ENCODE measurements at regions not wholly inside any gene's neighbourhood (a gene's known extent, or its start where the extent isn't known, plus 50 kb on each side); places are given as distances from the start of the nearest gene placed in this dataset.
A peak's percentile ranks its signal among the peaks of the same experiment; 100 is the strongest.

DNA sequence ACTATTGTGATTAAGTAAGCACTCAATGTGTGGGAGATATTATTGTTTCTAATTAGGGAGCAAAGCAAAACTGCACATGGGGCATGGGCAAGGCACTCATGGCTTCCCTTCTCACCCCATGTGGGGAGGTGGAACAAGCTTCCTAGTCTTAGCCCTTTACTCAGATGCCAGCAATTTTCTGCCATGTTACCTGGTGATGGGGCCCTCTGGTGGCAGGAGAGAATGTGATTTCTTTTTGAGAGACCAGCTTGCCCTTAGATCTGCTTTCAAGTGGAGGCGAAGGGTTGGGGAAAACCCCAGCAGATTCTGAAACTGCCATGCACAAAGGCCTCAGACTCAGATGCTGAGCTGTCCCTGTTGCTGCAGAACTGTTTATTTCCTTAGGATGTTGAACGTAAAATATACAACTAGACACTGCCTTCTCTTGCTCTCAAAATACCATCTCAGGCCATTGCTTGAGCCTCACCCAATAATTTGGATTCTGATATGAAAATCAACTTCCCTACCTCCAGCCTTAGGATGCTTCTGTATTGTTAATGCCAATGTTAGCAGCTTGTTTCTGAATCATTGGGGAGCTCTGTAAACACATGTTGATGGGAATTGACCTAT, 130.2 kb upstream of the TPRG1 start:
- Histone ChIP-seq H3K9me3 (ENCODE audit: control insufficient read depth, low read length) (no peaks in the 10 kb centered on the region), H3K4me1 (ENCODE audit: control insufficient read depth, insufficient read depth, low read length, poor library complexity, severe bottlenecking) (no peaks in the 10 kb centered on the region), H3K27me3 (replicated peaks; ENCODE audit: control insufficient read depth, insufficient read depth, low read length, poor library complexity, severe bottlenecking) (no peaks in the 10 kb centered on the region), H3K27ac (ENCODE audit: insufficient read depth, low read length, poor library complexity, severe bottlenecking) (peak overlapping the region; percentile 0), H3K36me3 (ENCODE audit: control insufficient read depth, insufficient read depth, low read length) (no peaks in the 10 kb centered on the region), H3K4me3 (ENCODE audit: insufficient read depth, low read depth, low read length, poor library complexity, severe bottlenecking) (no peak overlapping the region)
- DNase-seq, result peak; percentile 43 to 54 (median 51)

DNA sequence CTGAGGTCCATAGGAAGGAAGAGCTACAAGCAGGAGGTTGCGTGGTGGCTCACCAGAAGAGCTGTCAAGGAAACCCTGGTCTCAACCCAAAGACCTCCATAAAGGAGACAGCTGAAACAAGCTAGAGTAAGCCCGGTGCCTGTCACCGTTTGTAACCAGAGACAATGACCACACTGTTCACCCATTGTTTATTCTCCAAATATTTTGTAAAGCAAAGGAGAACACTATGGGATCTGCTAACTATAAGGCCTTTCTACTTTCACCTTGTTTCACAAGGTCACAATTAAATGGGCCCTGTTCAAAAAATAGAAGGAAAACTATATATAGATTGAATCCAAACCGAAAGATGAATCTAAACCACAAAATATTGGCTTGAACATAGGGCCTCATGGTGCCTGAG, 128.9 kb upstream of the TPRG1 start:
- no peaks in the 10 kb centered on the region for H3K4me1 ChIP-seq (ENCODE audit: control insufficient read depth, insufficient read depth, low read length, poor library complexity, severe bottlenecking)
- DNase-seq, result no peak
- H3K9me3 ChIP-seq (ENCODE audit: control insufficient read depth, low read length), result no peaks in the 10 kb centered on the region
- H3K4me3 ChIP-seq (ENCODE audit: insufficient read depth, low read depth, low read length, poor library complexity, severe bottlenecking), result no peak overlapping the region
- no peak overlapping the region for H3K27ac ChIP-seq (ENCODE audit: insufficient read depth, low read length, poor library complexity, severe bottlenecking)
- H3K36me3 ChIP-seq (ENCODE audit: control insufficient read depth, insufficient read depth, low read length), result no peaks in the 10 kb centered on the region
- no peaks in the 10 kb centered on the region for H3K27me3 ChIP-seq (replicated peaks; ENCODE audit: control insufficient read depth, insufficient read depth, low read length, poor library complexity, severe bottlenecking)

DNA sequence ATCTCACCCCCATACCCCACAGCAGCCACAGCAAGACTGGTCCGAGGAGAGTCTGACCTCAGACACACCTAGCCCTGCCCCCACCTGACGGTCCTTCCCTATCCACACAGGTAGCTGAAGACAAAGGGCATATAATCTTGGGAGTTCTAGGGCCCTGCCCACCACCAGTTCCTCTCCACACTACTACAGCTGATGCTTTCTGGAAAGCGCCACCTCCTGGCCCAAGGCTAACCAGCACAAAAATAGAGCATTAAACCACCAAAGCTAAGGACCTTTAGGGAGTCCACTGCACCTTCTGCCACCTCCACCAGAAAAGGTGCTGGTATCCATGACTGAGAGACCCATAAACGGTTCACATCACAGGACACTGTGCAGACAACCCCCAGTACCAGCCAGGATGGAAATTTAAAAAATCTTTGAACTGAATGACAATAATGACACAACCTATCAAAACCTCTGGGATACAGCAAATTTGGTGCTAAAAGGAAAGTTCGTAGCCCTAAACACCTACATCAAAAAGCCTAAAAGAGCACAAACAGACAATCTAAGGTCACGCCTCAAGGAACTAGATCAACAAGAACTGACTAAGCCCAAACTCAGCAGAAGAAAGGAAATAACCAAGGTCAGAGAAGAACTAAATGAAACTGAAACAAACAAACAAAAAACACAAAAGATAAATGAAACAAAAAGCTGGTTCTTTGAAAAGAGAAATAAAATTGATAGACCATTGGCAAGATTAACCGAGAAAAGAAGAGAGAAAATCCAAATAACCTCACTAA, 122.1 kb upstream of the TPRG1 start:
- no peak overlapping the region for H3K27ac ChIP-seq (ENCODE audit: insufficient read depth, low read length, poor library complexity, severe bottlenecking)
- H3K27me3 ChIP-seq (replicated peaks; ENCODE audit: control insufficient read depth, insufficient read depth, low read length, poor library complexity, severe bottlenecking), result no peaks in the 10 kb centered on the region
- no peaks in the 10 kb centered on the region for H3K36me3 ChIP-seq (ENCODE audit: control insufficient read depth, insufficient read depth, low read length)

GRCh38 chr3:189053322-189053721, 118.4 kb upstream of the TPRG1 start:
- no peaks in the 10 kb centered on the region for H3K9me3 ChIP-seq (ENCODE audit: control insufficient read depth, low read length)
- no peaks in the 10 kb centered on the region for H3K36me3 ChIP-seq (ENCODE audit: control insufficient read depth, insufficient read depth, low read length)
- DNase-seq, result no peak
- no peak overlapping the region for H3K27ac ChIP-seq (ENCODE audit: insufficient read depth, low read length, poor library complexity, severe bottlenecking)
- no peak overlapping the region for H3K4me3 ChIP-seq (ENCODE audit: insufficient read depth, low read depth, low read length, poor library complexity, severe bottlenecking)
- H3K27me3 ChIP-seq (replicated peaks; ENCODE audit: control insufficient read depth, insufficient read depth, low read length, poor library complexity, severe bottlenecking), result no peaks in the 10 kb centered on the region
- H3K4me1 ChIP-seq (ENCODE audit: control insufficient read depth, insufficient read depth, low read length, poor library complexity, severe bottlenecking), result peaks cover 9% of the 10 kb centered on the region

More for the DNA sequence above, 122.1 kb upstream of the TPRG1 start:
- H3K4me3 ChIP-seq (ENCODE audit: insufficient read depth, low read depth, low read length, poor library complexity, severe bottlenecking), result no peak overlapping the region
- DNase-seq, result peak in 1 of 3 donors; percentile 0
- H3K4me1 ChIP-seq (ENCODE audit: control insufficient read depth, insufficient read depth, low read length, poor library complexity, severe bottlenecking), result peaks cover 9% of the 10 kb centered on the region
- H3K9me3 ChIP-seq (ENCODE audit: control insufficient read depth, low read length), result no peaks in the 10 kb centered on the region

- Histone ChIP-seq H3K4me1 (ENCODE audit: control insufficient read depth, insufficient read depth, low read length, poor library complexity, severe bottlenecking) (no peaks in the 10 kb centered on the region), H3K27ac (ENCODE audit: insufficient read depth, low read length, poor library complexity, severe bottlenecking) (no peak overlapping the region), H3K4me3 (ENCODE audit: insufficient read depth, low read depth, low read length, poor library complexity, severe bottlenecking) (no peak overlapping the region), H3K36me3 (ENCODE audit: control insufficient read depth, insufficient read depth, low read length) (no peaks in the 10 kb centered on the region), H3K27me3 (replicated peaks; ENCODE audit: control insufficient read depth, insufficient read depth, low read length, poor library complexity, severe bottlenecking) (no peaks in the 10 kb centered on the region), H3K9me3 (ENCODE audit: control insufficient read depth, low read length) (no peaks in the 10 kb centered on the region)
- DNase-seq, result no peak
Measured at GRCh38 chr3:189056646-189057335, 115.0 kb upstream of the TPRG1 start.

DNA sequence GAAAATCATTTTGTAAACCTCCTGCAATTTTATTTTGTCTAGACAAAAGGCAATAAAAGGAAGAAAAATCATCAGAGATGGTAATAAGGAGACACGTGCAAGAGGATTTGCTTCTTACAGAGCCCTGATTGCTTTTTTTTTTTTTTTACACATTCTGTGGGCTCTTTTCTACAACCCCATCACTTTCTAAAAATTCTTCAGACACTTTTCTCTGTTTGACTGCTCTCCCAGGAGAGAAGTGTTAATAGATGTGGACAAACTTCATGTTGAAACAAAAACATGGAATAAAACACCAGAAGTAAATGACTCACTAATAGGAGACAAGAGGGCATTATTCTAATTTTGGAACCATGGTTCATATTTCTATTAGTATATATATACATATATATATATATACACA, 114.4 kb upstream of the TPRG1 start:
- H3K27ac ChIP-seq (ENCODE audit: insufficient read depth, low read length, poor library complexity, severe bottlenecking), result no peak overlapping the region
- DNase-seq, result no peak
- no peaks in the 10 kb centered on the region for H3K27me3 ChIP-seq (replicated peaks; ENCODE audit: control insufficient read depth, insufficient read depth, low read length, poor library complexity, severe bottlenecking)
- H3K9me3 ChIP-seq (ENCODE audit: control insufficient read depth, low read length), result no peaks in the 10 kb centered on the region
- H3K4me3 ChIP-seq (ENCODE audit: insufficient read depth, low read depth, low read length, poor library complexity, severe bottlenecking), result no peak overlapping the region
- no peaks in the 10 kb centered on the region for H3K36me3 ChIP-seq (ENCODE audit: control insufficient read depth, insufficient read depth, low read length)
- no peaks in the 10 kb centered on the region for H3K4me1 ChIP-seq (ENCODE audit: control insufficient read depth, insufficient read depth, low read length, poor library complexity, severe bottlenecking)

DNA sequence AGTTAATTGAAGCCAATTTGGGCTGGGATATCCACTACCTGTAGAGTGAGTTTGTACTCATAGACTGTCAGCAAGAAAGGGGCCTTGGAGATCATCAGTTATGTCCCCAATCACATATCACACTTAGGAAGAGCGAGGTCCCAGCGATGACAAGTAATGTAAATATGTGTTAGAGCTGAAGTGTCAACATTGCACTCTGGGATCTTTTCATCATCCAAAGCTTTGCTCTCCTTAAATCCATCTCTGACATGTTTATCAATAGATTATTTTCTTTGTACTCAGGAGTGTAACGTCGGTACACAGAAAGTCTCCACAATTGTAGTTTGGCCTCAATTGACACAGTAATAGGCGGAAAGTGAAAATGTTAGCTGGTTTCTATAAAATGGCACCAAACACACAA, 113.7 kb upstream of the TPRG1 start:
- no peak overlapping the region for H3K27ac ChIP-seq (ENCODE audit: insufficient read depth, low read length, poor library complexity, severe bottlenecking)
- H3K27me3 ChIP-seq (replicated peaks; ENCODE audit: control insufficient read depth, insufficient read depth, low read length, poor library complexity, severe bottlenecking), result no peaks in the 10 kb centered on the region
- H3K9me3 ChIP-seq (ENCODE audit: control insufficient read depth, low read length), result no peaks in the 10 kb centered on the region

DNA sequence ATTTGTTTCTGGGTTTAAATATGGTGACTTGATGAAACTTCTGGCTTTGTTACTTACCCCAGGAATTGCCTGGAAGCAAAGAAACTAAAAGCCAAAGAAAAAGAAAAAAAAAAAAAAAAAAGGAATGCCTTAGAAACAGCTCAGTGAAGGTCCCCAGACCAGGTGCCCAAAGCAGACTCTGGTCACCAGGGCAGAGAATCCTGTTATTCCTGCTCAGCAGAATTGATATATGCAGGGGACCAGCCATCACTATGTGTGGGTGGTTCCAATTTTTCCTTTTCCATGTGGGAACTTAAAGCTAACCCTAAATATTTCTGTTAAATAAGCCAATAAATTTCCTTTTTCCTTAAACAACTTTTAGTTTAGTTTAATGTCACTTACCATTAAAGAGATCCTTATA, 100.8 kb upstream of the TPRG1 start:
- H3K9me3 ChIP-seq (ENCODE audit: control insufficient read depth, low read length), result no peaks in the 10 kb centered on the region
- no peaks in the 10 kb centered on the region for H3K36me3 ChIP-seq (ENCODE audit: control insufficient read depth, insufficient read depth, low read length)
- H3K4me1 ChIP-seq (ENCODE audit: control insufficient read depth, insufficient read depth, low read length, poor library complexity, severe bottlenecking), result no peaks in the 10 kb centered on the region
- H3K27me3 ChIP-seq (replicated peaks; ENCODE audit: control insufficient read depth, insufficient read depth, low read length, poor library complexity, severe bottlenecking), result no peaks in the 10 kb centered on the region
- DNase-seq, result no peak
- H3K4me3 ChIP-seq (ENCODE audit: insufficient read depth, low read depth, low read length, poor library complexity, severe bottlenecking), result no peak overlapping the region
- H3K27ac ChIP-seq (ENCODE audit: insufficient read depth, low read length, poor library complexity, severe bottlenecking), result no peak overlapping the region

More for the DNA sequence above, 113.7 kb upstream of the TPRG1 start:
- Histone ChIP-seq H3K36me3 (ENCODE audit: control insufficient read depth, insufficient read depth, low read length) (no peaks in the 10 kb centered on the region), H3K4me3 (ENCODE audit: insufficient read depth, low read depth, low read length, poor library complexity, severe bottlenecking) (no peak overlapping the region), H3K4me1 (ENCODE audit: control insufficient read depth, insufficient read depth, low read length, poor library complexity, severe bottlenecking) (no peaks in the 10 kb centered on the region)
- DNase-seq, result no peak

DNA sequence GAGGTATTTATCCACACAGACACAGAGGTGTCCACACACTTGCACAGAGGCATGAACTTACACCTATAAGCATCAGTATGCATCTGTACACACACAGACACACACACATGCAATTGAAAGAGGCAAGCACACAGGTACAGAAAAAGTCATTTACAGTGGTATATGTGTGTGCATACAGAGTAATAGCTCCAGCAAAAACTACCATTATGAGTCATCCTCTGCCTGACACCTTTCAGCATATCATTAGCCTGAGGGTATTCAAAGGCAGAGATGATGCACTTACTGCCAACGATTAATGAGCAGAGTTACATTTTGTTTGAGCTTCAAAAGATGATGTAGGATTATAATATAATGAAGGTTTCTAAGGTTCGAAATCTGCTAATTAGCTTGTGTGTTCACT, 100.3 kb upstream of the TPRG1 start:
- no peaks in the 10 kb centered on the region for H3K9me3 ChIP-seq (ENCODE audit: control insufficient read depth, low read length)
- no peak for DNase-seq
- H3K36me3 ChIP-seq (ENCODE audit: control insufficient read depth, insufficient read depth, low read length), result no peaks in the 10 kb centered on the region
- no peaks in the 10 kb centered on the region for H3K27me3 ChIP-seq (replicated peaks; ENCODE audit: control insufficient read depth, insufficient read depth, low read length, poor library complexity, severe bottlenecking)
- H3K4me1 ChIP-seq (ENCODE audit: control insufficient read depth, insufficient read depth, low read length, poor library complexity, severe bottlenecking), result no peaks in the 10 kb centered on the region
- H3K4me3 ChIP-seq (ENCODE audit: insufficient read depth, low read depth, low read length, poor library complexity, severe bottlenecking), result no peak overlapping the region
- H3K27ac ChIP-seq (ENCODE audit: insufficient read depth, low read length, poor library complexity, severe bottlenecking), result no peak overlapping the region

GRCh38 chr3:189076449-189076848, 95.3 kb upstream of the TPRG1 start:
- Histone ChIP-seq H3K4me3 (ENCODE audit: insufficient read depth, low read depth, low read length, poor library complexity, severe bottlenecking) (no peak overlapping the region), H3K9me3 (ENCODE audit: control insufficient read depth, low read length) (no peaks in the 10 kb centered on the region), H3K36me3 (ENCODE audit: control insufficient read depth, insufficient read depth, low read length) (no peaks in the 10 kb centered on the region), H3K27me3 (replicated peaks; ENCODE audit: control insufficient read depth, insufficient read depth, low read length, poor library complexity, severe bottlenecking) (no peaks in the 10 kb centered on the region), H3K4me1 (ENCODE audit: control insufficient read depth, insufficient read depth, low read length, poor library complexity, severe bottlenecking) (no peaks in the 10 kb centered on the region), H3K27ac (ENCODE audit: insufficient read depth, low read length, poor library complexity, severe bottlenecking) (no peak overlapping the region)
- no peak for DNase-seq

Measured in effector memory CD4-positive, alpha-beta T cell (primary cell).